ENCODE measurements at regions not wholly inside any gene's neighbourhood (a gene's known extent, or its start where the extent isn't known, plus 50 kb on each side); places are given as distances from the start of the nearest gene placed in this dataset.

DNA sequence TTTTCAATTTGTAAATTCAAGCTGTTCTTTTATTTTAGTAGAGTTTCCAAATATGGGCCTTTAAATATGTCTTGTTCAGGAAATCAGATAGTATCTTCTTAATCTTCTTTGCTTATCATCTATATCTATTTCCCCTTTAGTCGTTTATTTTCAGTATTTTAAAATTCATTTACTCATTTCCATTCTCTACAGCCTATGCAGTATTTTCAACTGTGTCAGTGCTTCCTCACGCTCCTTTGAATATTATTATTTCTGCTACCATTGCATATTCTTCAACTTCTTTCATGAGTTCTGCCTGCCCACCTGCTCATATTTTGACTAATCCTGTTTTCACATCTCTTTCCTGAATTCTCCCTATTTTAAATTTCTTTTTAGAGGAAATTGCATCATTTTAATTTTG, 185.4 kb downstream of the DKK2 start:
- Mint-ChIP-seq H3K4me3 (ENCODE audit: unreplicated experiment) (no peak overlapping the region), H3K36me3 (ENCODE audit: insufficient read depth, unreplicated experiment) (no peaks in the 10 kb centered on the region), H3K27me3 (ENCODE audit: insufficient read depth, unreplicated experiment) (peaks cover 13% of the 10 kb centered on the region), H3K4me1 (ENCODE audit: low read depth, unreplicated experiment) (no peaks in the 10 kb centered on the region), H3K27ac (ENCODE audit: unreplicated experiment) (no peak overlapping the region), H3K9me3 (ENCODE audit: unreplicated experiment) (no peaks in the 10 kb centered on the region)
- DNase-seq = no peak
- Histone ChIP-seq H3K27me3 (replicated peaks; ENCODE audit: control insufficient read depth, insufficient read depth, low read length) (no peaks in the 10 kb centered on the region), H3K36me3 (ENCODE audit: control insufficient read depth, insufficient read depth, low read length) (no peaks in the 10 kb centered on the region), H3K9me3 (no peaks in the 10 kb centered on the region), H3K4me3 (ENCODE audit: low read depth, low read length) (no peak overlapping the region), H3K4me1 (no peaks in the 10 kb centered on the region)
- CTCF ChIA-PET = no interaction called here
- intact Hi-C loops (cut with micrococcal nuclease; ENCODE audit: unreplicated experiment) = no loop called here
- POLR2A ChIA-PET = no interaction called here
- TF ChIP-seq CTCF (IDR thresholded peaks at IDR 0.05; ENCODE audit: insufficient read depth in 1 of 2, low read depth in 1 of 2, low read length in 1 of 2, severe bottlenecking in 1 of 2, unreplicated experiment in 1 of 2) = no peak
- BruUV-seq (replicated peaks) = no TSS peak

GRCh38 chr4:106835919-106836318, 200.2 kb downstream of the DKK2 start:
- H3K9me3 Mint-ChIP-seq (ENCODE audit: unreplicated experiment) = peaks cover 27% of the 10 kb centered on the region

DNA sequence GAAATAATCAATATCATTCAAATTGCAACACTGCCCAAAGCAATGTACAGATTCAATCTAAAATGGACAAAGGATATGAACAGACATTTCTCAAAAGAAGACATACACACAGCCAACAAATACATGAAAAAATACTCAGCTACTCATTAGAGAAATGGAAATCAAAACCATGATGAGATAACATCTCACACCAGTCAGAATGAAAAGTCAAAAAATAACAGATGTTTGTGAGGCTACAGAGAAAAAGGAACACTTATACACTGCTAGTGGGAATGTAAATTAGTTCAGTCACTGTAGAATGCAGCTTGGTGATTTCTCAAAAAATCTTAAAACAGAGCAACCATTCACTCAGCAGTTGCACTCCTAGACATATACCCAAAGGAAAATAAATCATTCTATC, 205.2 kb downstream of the DKK2 start:
- Histone ChIP-seq H3K36me3 (ENCODE audit: control insufficient read depth, insufficient read depth, low read length) (no peaks in the 10 kb centered on the region), H3K4me1 (no peaks in the 10 kb centered on the region), H3K4me3 (ENCODE audit: low read depth, low read length) (no peak overlapping the region), H3K9me3 (no peaks in the 10 kb centered on the region), H3K27me3 (replicated peaks; ENCODE audit: control insufficient read depth, insufficient read depth, low read length) (no peaks in the 10 kb centered on the region)
- ChIA-PET CTCF (no interaction called here), POLR2A (no interaction called here)
- no peak for DNase-seq
- no peak overlapping the region for H3K4me3 Mint-ChIP-seq (ENCODE audit: unreplicated experiment)
- intact Hi-C loops (cut with micrococcal nuclease; ENCODE audit: unreplicated experiment) = no loop called here
- H3K27ac Mint-ChIP-seq (ENCODE audit: unreplicated experiment) = no peak overlapping the region
- no peak for TF ChIP-seq CTCF (IDR thresholded peaks at IDR 0.05; ENCODE audit: insufficient read depth in 1 of 2, low read depth in 1 of 2, low read length in 1 of 2, severe bottlenecking in 1 of 2, unreplicated experiment in 1 of 2)
- no peaks in the 10 kb centered on the region for H3K36me3 Mint-ChIP-seq (ENCODE audit: insufficient read depth, unreplicated experiment)
- no peaks in the 10 kb centered on the region for H3K27me3 Mint-ChIP-seq (ENCODE audit: insufficient read depth, unreplicated experiment)
- no TSS peak for BruUV-seq (replicated peaks)
- H3K9me3 Mint-ChIP-seq (ENCODE audit: unreplicated experiment) = peaks cover 9% of the 10 kb centered on the region
- H3K4me1 Mint-ChIP-seq (ENCODE audit: low read depth, unreplicated experiment) = no peaks in the 10 kb centered on the region

More at GRCh38 chr4:106835919-106836318, 200.2 kb downstream of the DKK2 start:
- POLR2A ChIA-PET = no interaction called here
- H3K4me3 Mint-ChIP-seq (ENCODE audit: unreplicated experiment) = no peak overlapping the region
- no peak for TF ChIP-seq CTCF (IDR thresholded peaks at IDR 0.05; ENCODE audit: insufficient read depth in 1 of 2, low read depth in 1 of 2, low read length in 1 of 2, severe bottlenecking in 1 of 2, unreplicated experiment in 1 of 2)
- no peaks in the 10 kb centered on the region for H3K9me3 ChIP-seq
- BruUV-seq (replicated peaks) = no TSS peak
- no peaks in the 10 kb centered on the region for H3K4me1 ChIP-seq
- intact Hi-C loops (cut with micrococcal nuclease; ENCODE audit: unreplicated experiment) = no loop called here
- no peaks in the 10 kb centered on the region for H3K4me1 Mint-ChIP-seq (ENCODE audit: low read depth, unreplicated experiment)
- CTCF ChIA-PET = no interaction called here
- no peak for DNase-seq
- H3K36me3 Mint-ChIP-seq (ENCODE audit: insufficient read depth, unreplicated experiment) = no peaks in the 10 kb centered on the region
- H3K27me3 Mint-ChIP-seq (ENCODE audit: insufficient read depth, unreplicated experiment) = no peaks in the 10 kb centered on the region
- H3K36me3 ChIP-seq (ENCODE audit: control insufficient read depth, insufficient read depth, low read length) = no peaks in the 10 kb centered on the region
- H3K4me3 ChIP-seq (ENCODE audit: low read depth, low read length) = no peak overlapping the region
- H3K27me3 ChIP-seq (replicated peaks; ENCODE audit: control insufficient read depth, insufficient read depth, low read length) = no peaks in the 10 kb centered on the region
- no peak overlapping the region for H3K27ac Mint-ChIP-seq (ENCODE audit: unreplicated experiment)

Data from Caco-2 (cell line).